ENCODE measurements at regions not wholly inside any gene's neighbourhood (a gene's known extent, or its start where the extent isn't known, plus 50 kb on each side); places are given as distances from the start of the nearest gene placed in this dataset.

DNA sequence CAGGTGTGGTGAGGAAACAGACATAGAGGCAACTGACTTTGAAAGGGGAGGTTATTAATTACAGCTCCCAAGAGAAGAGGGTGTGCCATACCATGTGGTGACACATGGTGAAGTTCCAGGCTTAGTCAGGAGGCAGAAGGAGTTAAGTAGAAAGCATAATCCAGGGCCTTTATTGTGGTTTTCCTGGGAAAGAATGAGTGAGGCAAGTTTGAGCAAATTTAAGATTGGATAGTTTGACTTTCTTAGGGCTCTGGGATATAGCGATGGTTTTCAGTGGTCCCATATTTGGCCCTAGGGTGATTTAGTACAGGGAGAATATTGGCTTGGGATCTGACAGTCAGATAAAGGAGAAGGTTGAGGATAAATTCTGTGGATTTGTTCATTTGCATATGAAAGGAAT is 495.9 kb upstream of the FSTL5 start:
- TF ChIP-seq, protein P1, sequence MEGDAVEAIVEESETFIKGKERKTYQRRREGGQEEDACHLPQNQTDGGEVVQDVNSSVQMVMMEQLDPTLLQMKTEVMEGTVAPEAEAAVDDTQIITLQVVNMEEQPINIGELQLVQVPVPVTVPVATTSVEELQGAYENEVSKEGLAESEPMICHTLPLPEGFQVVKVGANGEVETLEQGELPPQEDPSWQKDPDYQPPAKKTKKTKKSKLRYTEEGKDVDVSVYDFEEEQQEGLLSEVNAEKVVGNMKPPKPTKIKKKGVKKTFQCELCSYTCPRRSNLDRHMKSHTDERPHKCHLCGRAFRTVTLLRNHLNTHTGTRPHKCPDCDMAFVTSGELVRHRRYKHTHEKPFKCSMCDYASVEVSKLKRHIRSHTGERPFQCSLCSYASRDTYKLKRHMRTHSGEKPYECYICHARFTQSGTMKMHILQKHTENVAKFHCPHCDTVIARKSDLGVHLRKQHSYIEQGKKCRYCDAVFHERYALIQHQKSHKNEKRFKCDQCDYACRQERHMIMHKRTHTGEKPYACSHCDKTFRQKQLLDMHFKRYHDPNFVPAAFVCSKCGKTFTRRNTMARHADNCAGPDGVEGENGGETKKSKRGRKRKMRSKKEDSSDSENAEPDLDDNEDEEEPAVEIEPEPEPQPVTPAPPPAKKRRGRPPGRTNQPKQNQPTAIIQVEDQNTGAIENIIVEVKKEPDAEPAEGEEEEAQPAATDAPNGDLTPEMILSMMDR (conservative IDR thresholded peaks at IDR 0.05; ENCODE audit: low read length): no peak
- no peak for TF ChIP-seq EZH2phosphoT487 (IDR thresholded peaks at IDR 0.05; ENCODE audit: borderline replicate concordance)

Measured in Loucy (cell line).